HEK293 (cell line): ENCODE measurements at regions not wholly inside any gene's neighbourhood (a gene's known extent, or its start where the extent isn't known, plus 50 kb on each side); places are given as distances from the start of the nearest gene placed in this dataset.

ENCODE experiments used
- FEZF1 ChIP-seq: fragments of 450-650 bp; formaldehyde crosslinking; IDR thresholded peaks from 2 replicates; pipeline ENCODE4 v1.5.1; 2016; ENCODE audit warnings: missing biosample characterization, missing genetic modification characterization
- GFI1B ChIP-seq: fragments of 450-650 bp; formaldehyde crosslinking; IDR thresholded peaks from 2 replicates; pipeline ENCODE4 v1.5.1; 2016; ENCODE audit warnings: missing biosample characterization, missing genetic modification characterization
- IKZF3 ChIP-seq: fragments of 450-650 bp; IDR thresholded peaks from 2 replicates; pipeline ENCODE4 v1.5.0; 2018; ENCODE audit warnings: missing biosample characterization, mild to moderate bottlenecking, missing genetic modification characterization, moderate library complexity
- KLF17 ChIP-seq: fragments of 450-650 bp; formaldehyde crosslinking; IDR thresholded peaks from 2 replicates; pipeline ENCODE4 v1.5.1; 2016; ENCODE audit warnings: missing biosample characterization, missing genetic modification characterization
- MYNN ChIP-seq: fragments of 450-650 bp; formaldehyde crosslinking; IDR thresholded peaks from 2 replicates; pipeline ENCODE4 v1.5.1; 2016; ENCODE audit warnings: missing biosample characterization, missing genetic modification characterization, borderline replicate concordance
- OSR2 ChIP-seq: fragments of 450-650 bp; formaldehyde crosslinking; IDR thresholded peaks from 2 replicates; pipeline ENCODE4 v1.5.1; 2016; ENCODE audit warnings: missing biosample characterization, missing genetic modification characterization
- PRDM4 ChIP-seq: fragments of 450-650 bp; formaldehyde crosslinking; IDR thresholded peaks from 2 replicates; pipeline ENCODE4 v1.5.1; 2017; ENCODE audit warnings: missing biosample characterization, missing genetic modification characterization
- SCRT2 ChIP-seq: fragments of 450-650 bp; formaldehyde crosslinking; IDR thresholded peaks from 2 replicates; pipeline ENCODE4 v1.5.1; 2016; ENCODE audit warnings: missing biosample characterization, missing genetic modification characterization
- SP2 ChIP-seq: fragments of 450-650 bp; formaldehyde crosslinking; IDR thresholded peaks from 2 replicates; pipeline ENCODE4 v1.5.1; 2016; ENCODE audit warnings: missing biosample characterization, missing genetic modification characterization
- ZFP41 ChIP-seq: fragments of 450-650 bp; formaldehyde crosslinking; IDR thresholded peaks from 2 replicates; pipeline ENCODE4 v1.5.1; 2016; ENCODE audit warnings: missing biosample characterization, missing genetic modification characterization, borderline replicate concordance
- ZFP69B ChIP-seq: fragments of 450-650 bp; formaldehyde crosslinking; IDR thresholded peaks from 2 replicates; pipeline ENCODE4 v1.5.1; 2016; ENCODE audit warnings: missing biosample characterization, missing genetic modification characterization
- ZNF112 ChIP-seq: fragments of 450-650 bp; formaldehyde crosslinking; IDR thresholded peaks from 2 replicates; pipeline ENCODE4 v1.5.0; 2017; ENCODE audit warnings: missing biosample characterization, missing genetic modification characterization
- ZNF114 ChIP-seq: fragments of 450-650 bp; formaldehyde crosslinking; IDR thresholded peaks from 2 replicates; pipeline ENCODE4 v1.5.0; 2017; ENCODE audit warnings: missing biosample characterization, missing genetic modification characterization
- ZNF132 ChIP-seq: fragments of 450-650 bp; formaldehyde crosslinking; IDR thresholded peaks from 2 replicates; pipeline ENCODE4 v1.5.1; 2017; ENCODE audit warnings: missing biosample characterization, missing genetic modification characterization, borderline replicate concordance
- ZNF174 ChIP-seq: fragments of 450-650 bp; formaldehyde crosslinking; IDR thresholded peaks from 2 replicates; pipeline ENCODE4 v1.5.0; 2017; ENCODE audit warnings: missing biosample characterization, mild to moderate bottlenecking, missing genetic modification characterization
- ZNF175 ChIP-seq: fragments of 450-650 bp; formaldehyde crosslinking; IDR thresholded peaks from 2 replicates; pipeline ENCODE4 v1.5.1; 2016; ENCODE audit warnings: missing biosample characterization, missing genetic modification characterization
- ZNF354C ChIP-seq: fragments of 450-650 bp; formaldehyde crosslinking; IDR thresholded peaks from 2 replicates; pipeline ENCODE4 v1.5.1; 2016; ENCODE audit warnings: missing biosample characterization, missing genetic modification characterization, low read depth, borderline replicate concordance
- ZNF366 ChIP-seq: fragments of 450-650 bp; formaldehyde crosslinking; conservative IDR thresholded peaks from 2 replicates; pipeline ENCODE4 v1.5.1; 2016; ENCODE audit warnings: missing biosample characterization, missing genetic modification characterization
- ZNF391 ChIP-seq: fragments of 450-650 bp; formaldehyde crosslinking; IDR thresholded peaks from 2 replicates; pipeline ENCODE4 v1.5.1; 2016; ENCODE audit warnings: low read depth, missing biosample characterization, missing genetic modification characterization, borderline replicate concordance
- ZNF529 ChIP-seq: fragments of 450-650 bp; formaldehyde crosslinking; IDR thresholded peaks from 2 replicates; pipeline ENCODE4 v1.5.1; 2017; ENCODE audit warnings: missing genetic modification characterization, missing biosample characterization; ENCODE audit not compliant: insufficient replicate concordance
- ZNF544 ChIP-seq: fragments of 450-650 bp; formaldehyde crosslinking; IDR thresholded peaks from 2 replicates; pipeline ENCODE4 v1.5.0; 2017; ENCODE audit warnings: missing biosample characterization, missing genetic modification characterization
- ZNF555 ChIP-seq: fragments of 450-650 bp; formaldehyde crosslinking; conservative IDR thresholded peaks from 2 replicates; pipeline ENCODE4 v1.5.1; 2017; ENCODE audit warnings: missing biosample characterization, mild to moderate bottlenecking, missing genetic modification characterization, inconsistent platforms
- ZNF600 ChIP-seq: fragments of 450-650 bp; formaldehyde crosslinking; IDR thresholded peaks from 2 replicates; pipeline ENCODE4 v1.5.1; 2016; ENCODE audit warnings: missing biosample characterization, missing genetic modification characterization
- ZNF707 ChIP-seq: fragments of 450-650 bp; formaldehyde crosslinking; IDR thresholded peaks from 2 replicates; pipeline ENCODE4 v1.5.1; 2016; ENCODE audit warnings: missing biosample characterization, missing genetic modification characterization
- ZNF837 ChIP-seq: fragments of 450-650 bp; formaldehyde crosslinking; IDR thresholded peaks from 2 replicates; pipeline ENCODE4 v1.5.1; 2016; ENCODE audit warnings: missing biosample characterization, missing genetic modification characterization
- ZNF843 ChIP-seq: fragments of 450-650 bp; formaldehyde crosslinking; IDR thresholded peaks from 2 replicates; pipeline ENCODE4 v1.5.1; 2016; ENCODE audit warnings: missing biosample characterization, missing genetic modification characterization
- ZSCAN30 ChIP-seq: fragments of 450-650 bp; IDR thresholded peaks from 2 replicates; pipeline ENCODE4 v1.5.1; 2018; ENCODE audit warnings: missing biosample characterization, mild to moderate bottlenecking, missing genetic modification characterization, moderate library complexity
- TF ChIP-seq, protein P1 (sequence below): fragments of 450-650 bp; formaldehyde crosslinking; IDR thresholded peaks from 2 replicates; pipeline ENCODE4 v1.5.1; 2016; ENCODE audit warnings: missing biosample characterization, missing genetic modification characterization
- TF ChIP-seq, protein P2 (sequence below): fragments of 450-650 bp; formaldehyde crosslinking; IDR thresholded peaks from 2 replicates; pipeline ENCODE4 v1.5.1; 2016; ENCODE audit warnings: missing biosample characterization, missing genetic modification characterization

- no peak for TF ChIP-seq ZNF707
- TF ChIP-seq, protein P1, sequence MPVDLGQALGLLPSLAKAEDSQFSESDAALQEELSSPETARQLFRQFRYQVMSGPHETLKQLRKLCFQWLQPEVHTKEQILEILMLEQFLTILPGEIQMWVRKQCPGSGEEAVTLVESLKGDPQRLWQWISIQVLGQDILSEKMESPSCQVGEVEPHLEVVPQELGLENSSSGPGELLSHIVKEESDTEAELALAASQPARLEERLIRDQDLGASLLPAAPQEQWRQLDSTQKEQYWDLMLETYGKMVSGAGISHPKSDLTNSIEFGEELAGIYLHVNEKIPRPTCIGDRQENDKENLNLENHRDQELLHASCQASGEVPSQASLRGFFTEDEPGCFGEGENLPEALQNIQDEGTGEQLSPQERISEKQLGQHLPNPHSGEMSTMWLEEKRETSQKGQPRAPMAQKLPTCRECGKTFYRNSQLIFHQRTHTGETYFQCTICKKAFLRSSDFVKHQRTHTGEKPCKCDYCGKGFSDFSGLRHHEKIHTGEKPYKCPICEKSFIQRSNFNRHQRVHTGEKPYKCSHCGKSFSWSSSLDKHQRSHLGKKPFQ (tag by site-specific recombination) = peak; percentile 31; the same call in 1 of the 2 replicates
- TF ChIP-seq ZSCAN30 (tag by site-specific recombination) = peak; percentile 94
- TF ChIP-seq ZNF132 = no peak
- TF ChIP-seq ZFP41 (tag by site-specific recombination) = no peak
- 0 out of 2 replicates have a peak, but pooled peaks have one; percentile 33 for TF ChIP-seq ZNF366 (tag by site-specific recombination)
- peak; percentile 74 for TF ChIP-seq PRDM4 (tag by site-specific recombination)
- TF ChIP-seq OSR2 (tag by site-specific recombination) = peak; percentile 86
- TF ChIP-seq ZNF555 (tag by site-specific recombination) = no peak
- TF ChIP-seq ZNF114 (tag by site-specific recombination) = no peak
- TF ChIP-seq ZNF175 (tag by site-specific recombination) = no peak
- TF ChIP-seq IKZF3 (tag by site-specific recombination) = peak; percentile 85
- no peak for TF ChIP-seq ZFP69B (tag by site-specific recombination)
- TF ChIP-seq ZNF843 (tag by site-specific recombination) = peak; percentile 62; the same call in 1 of the 2 replicates
- no peak for TF ChIP-seq ZNF174
- TF ChIP-seq ZNF529 (tag by site-specific recombination) = no peak
- TF ChIP-seq FEZF1 = peak; percentile 72
- TF ChIP-seq ZNF112 (tag by site-specific recombination) = no peak
- TF ChIP-seq GFI1B (tag by site-specific recombination) = peak; percentile 74; the same call in 1 of the 2 replicates
- TF ChIP-seq SP2 (tag by site-specific recombination) = peak; percentile 14; the same call in 1 of the 2 replicates
- TF ChIP-seq SCRT2 (tag by site-specific recombination) = no peak
- TF ChIP-seq ZNF391 (tag by site-specific recombination) = 0 out of 2 replicates have a peak, but pooled peaks have one; percentile 34
- TF ChIP-seq, protein P2, sequence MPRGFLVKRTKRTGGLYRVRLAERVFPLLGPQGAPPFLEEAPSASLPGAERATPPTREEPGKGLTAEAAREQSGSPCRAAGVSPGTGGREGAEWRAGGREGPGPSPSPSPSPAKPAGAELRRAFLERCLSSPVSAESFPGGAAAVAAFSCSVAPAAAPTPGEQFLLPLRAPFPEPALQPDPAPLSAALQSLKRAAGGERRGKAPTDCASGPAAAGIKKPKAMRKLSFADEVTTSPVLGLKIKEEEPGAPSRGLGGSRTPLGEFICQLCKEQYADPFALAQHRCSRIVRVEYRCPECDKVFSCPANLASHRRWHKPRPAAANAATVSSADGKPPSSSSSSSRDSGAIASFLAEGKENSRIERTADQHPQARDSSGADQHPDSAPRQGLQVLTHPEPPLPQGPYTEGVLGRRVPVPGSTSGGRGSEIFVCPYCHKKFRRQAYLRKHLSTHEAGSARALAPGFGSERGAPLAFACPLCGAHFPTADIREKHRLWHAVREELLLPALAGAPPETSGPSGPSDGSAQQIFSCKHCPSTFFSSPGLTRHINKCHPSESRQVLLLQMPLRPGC (tag by site-specific recombination) = 0 out of 2 replicates have a peak, but pooled peaks have one; percentile 60
- TF ChIP-seq KLF17 = peak; percentile 64; the same call in 1 of the 2 replicates
- TF ChIP-seq ZNF354C (tag by site-specific recombination) = no peak
- no peak for TF ChIP-seq ZNF544 (tag by site-specific recombination)
- TF ChIP-seq ZNF600 (tag by site-specific recombination) = peak; percentile 60
- no peak for TF ChIP-seq MYNN (tag by site-specific recombination)
- no peak for TF ChIP-seq ZNF837 (tag by site-specific recombination)
Measured at GRCh38 chr4:1533501-1534064, 127.3 kb upstream of the NKX1-1 start (continued).
